SK-N-SH (cell line): ENCODE measurements at regions not wholly inside any gene's neighbourhood (a gene's known extent, or its start where the extent isn't known, plus 50 kb on each side); places are given as distances from the start of the nearest gene placed in this dataset.
"Not testable (repeated sequence)": the region's sequence is repeated elsewhere in the genome, so short reads cannot be mapped to it uniquely, and the experiment has no call there.

Source experiments
- CTCF ChIA-PET: fragments of 300-600, 350-600 bp; formaldehyde crosslinking; extraction: SDS; loops from one replicate; lab custom pipeline; 2021; lab: Yijun Ruan, JAX
- POLR2A ChIA-PET: fragments of 350-600 bp; sonication (Branson Sonifier 250); formaldehyde crosslinking; extraction: SDS; loops from one replicate; lab custom pipeline; 2020; ENCODE audit warnings: antibody characterized with exemption, inconsistent platforms; lab: Yijun Ruan, JAX
- DNase-seq: peaks from one replicate; pipeline ENCODE4 v3.0.0; 2012
- H2AFZ ChIP-seq: fragments of 200-600 bp; sonication (generic); 2 replicates; pipeline ENCODE4 v1.8.1; 2016; ENCODE audit warnings: antibody characterized with exemption, mild to moderate bottlenecking, low read depth
- H3F3A ChIP-seq: fragments of 200-600 bp; sonication (generic); replicated peaks from 2 replicates; pipeline ENCODE3; 2016; ENCODE audit warnings: antibody characterized with exemption, mild to moderate bottlenecking; ENCODE audit not compliant: insufficient read depth
- H3K27ac ChIP-seq, 2 experiments: fragments of 200-500 bp in 1 of 2; fragments of 200-600 bp in 1 of 2; sonication (Bioruptor generic) in 1 of 2; sonication (generic), shearing (Covaris generic) in 1 of 2; 2 replicates each; pipeline versions ENCODE4 v1.5.1 to v1.6.1; 2014 to 2016; ENCODE audit warnings: low read depth in 2 of 2, inconsistent platforms in 1 of 2, low read length in 1 of 2, mild to moderate bottlenecking in 1 of 2, mixed read lengths in 1 of 2
- H3K27me3 ChIP-seq: fragments of 200-600 bp; sonication (generic), shearing (Covaris generic); 2 replicates; pipeline ENCODE4 v1.6.1; 2016; ENCODE audit warnings: mixed run types; ENCODE audit not compliant: insufficient read depth
- H3K36me3 ChIP-seq, 2 experiments: fragments of 200-500 bp in 1 of 2; fragments of 200-600 bp in 1 of 2; sonication (Bioruptor generic) in 1 of 2; sonication (generic) in 1 of 2; replicated peaks in 1 of 2; 2 replicates each; pipeline versions ENCODE3 to v1.5.1; 2014 to 2016; ENCODE audit warnings: low read length in 1 of 2, mild to moderate bottlenecking in 1 of 2; ENCODE audit not compliant: insufficient read depth in 2 of 2, control insufficient read depth in 1 of 2
- H3K4me1 ChIP-seq, 2 experiments: fragments of 200-500 bp in 1 of 2; fragments of 200-600 bp in 1 of 2; sonication (Bioruptor generic) in 1 of 2; sonication (generic), shearing (Covaris generic) in 1 of 2; 2 replicates each; pipeline versions ENCODE4 v1.5.1 to v1.6.1; 2014 to 2016; ENCODE audit warnings: low read depth in 1 of 2, low read length in 1 of 2, mixed run types in 1 of 2; ENCODE audit not compliant: insufficient read depth in 2 of 2, control insufficient read depth in 1 of 2
- H3K4me2 ChIP-seq: fragments of 200-600 bp; sonication (generic), shearing (Covaris generic); 2 replicates; pipeline ENCODE4 v1.6.1; 2017; ENCODE audit warnings: mixed run types
- H3K4me3 ChIP-seq, 2 experiments: fragments of 200-500 bp in 1 of 2; fragments of 200-600 bp in 1 of 2; sonication (Bioruptor generic) in 1 of 2; sonication (generic), shearing (Covaris generic) in 1 of 2; 2 replicates each; pipeline versions ENCODE4 v1.5.1 to v1.8.1; 2014 to 2016; ENCODE audit warnings: low read depth in 2 of 2, inconsistent platforms in 1 of 2, low read length in 1 of 2, mild to moderate bottlenecking in 1 of 2, mixed read lengths in 1 of 2, moderate library complexity in 1 of 2
- H3K79me2 ChIP-seq: fragments of 200-600 bp; sonication (generic); 2 replicates; pipeline ENCODE4 v1.8.1; 2017; ENCODE audit warnings: mild to moderate bottlenecking; ENCODE audit not compliant: insufficient read depth
- H3K9ac ChIP-seq: fragments of 200-600 bp; sonication (generic); 2 replicates; pipeline ENCODE4 v1.6.1; 2017; ENCODE audit warnings: mixed run types
- H3K9me2 ChIP-seq: fragments of 200-600 bp; sonication (generic); 2 replicates; pipeline ENCODE4 v1.6.1; 2017; ENCODE audit warnings: mixed run types
- H3K9me3 ChIP-seq: fragments of 200-600 bp; sonication (generic); 2 replicates; pipeline ENCODE4 v1.6.1; 2017; ENCODE audit warnings: mixed run types, mild to moderate bottlenecking, moderate library complexity
- H4K20me1 ChIP-seq: fragments of 200-600 bp; sonication (generic); 2 replicates; pipeline ENCODE4 v1.6.1; 2017; ENCODE audit warnings: mild to moderate bottlenecking, mixed run types; ENCODE audit not compliant: insufficient read depth
- CHD2 ChIP-seq: fragments of 150-350 bp; IDR thresholded peaks from 2 replicates; pipeline ENCODE4 v1.6.1; 2018; ENCODE audit warnings: low read length; ENCODE audit not compliant: partially characterized antibody
- EP300 ChIP-seq, 2 experiments: IDR thresholded peaks; 2 replicates each; pipeline versions ENCODE4 v1.4.0 to v1.6.1; 2012; ENCODE audit warnings: borderline replicate concordance in 1 of 2, low read depth in 1 of 2, low read length in 1 of 2
- FOXM1 ChIP-seq: IDR thresholded peaks from 2 replicates; pipeline ENCODE4 v1.4.0; 2012; ENCODE audit warnings: low read depth, mild to moderate bottlenecking
- JUND ChIP-seq: IDR thresholded peaks from 2 replicates; pipeline ENCODE4 v1.4.0; 2012
- MEF2A ChIP-seq: IDR thresholded peaks from 2 replicates; pipeline ENCODE4 v1.4.0; 2012; ENCODE audit warnings: low read depth, borderline replicate concordance
- RCOR1 ChIP-seq: fragments of 150-350 bp; IDR thresholded peaks from 2 replicates; pipeline ENCODE4 v1.6.1; 2017; ENCODE audit warnings: antibody characterized with exemption, low read length
- RFX5 ChIP-seq: IDR thresholded peaks from 2 replicates; pipeline ENCODE4 v1.6.1; 2012; ENCODE audit warnings: mild to moderate bottlenecking, improper control_type of control experiment, low read length
- RXRA ChIP-seq: IDR thresholded peaks from 2 replicates; pipeline ENCODE4 v1.4.0; 2012; ENCODE audit warnings: low read depth, mild to moderate bottlenecking, borderline replicate concordance
- ZBTB33 ChIP-seq: IDR thresholded peaks from 2 replicates; pipeline ENCODE4 v1.4.0; 2012; ENCODE audit warnings: low read depth, borderline replicate concordance
- WGBS: methylation state at CpG from one replicate; pipeline ENCODE4 v1.1.6; 2017; ENCODE audit warnings: low lambda C conversion rate; 5-methylcytosine and 5-hydroxymethylcytosine counted together
- TF ChIP-seq, protein P1 (sequence below): fragments of 200-600 bp; sonication (generic); IDR thresholded peaks from 2 replicates; pipeline ENCODE4 v1.6.1; 2017; ENCODE audit warnings: antibody characterized with exemption, mild to moderate bottlenecking, moderate library complexity
- TF ChIP-seq, protein P2 (sequence below): IDR thresholded peaks from 2 replicates; pipeline ENCODE4 v1.4.0; 2012; ENCODE audit warnings: low read depth, borderline replicate concordance

DNA sequence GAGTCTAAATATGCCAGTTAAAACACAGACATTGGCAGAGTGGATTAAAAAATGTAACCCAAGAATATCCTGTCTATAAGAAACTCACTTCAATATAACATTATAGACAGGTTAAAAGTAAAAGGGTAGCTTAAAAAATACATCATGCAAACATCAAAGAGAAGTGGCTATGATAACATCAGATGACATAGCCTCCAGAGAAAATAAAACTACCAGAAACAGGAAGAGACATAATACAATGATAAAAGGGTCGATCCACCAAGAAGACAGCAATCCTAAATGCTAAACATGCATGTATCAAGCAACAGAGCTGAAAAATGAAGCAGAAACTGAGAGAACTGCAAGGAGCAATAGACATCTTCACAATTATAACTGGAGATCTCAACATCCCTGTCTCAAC is 190.2 kb upstream of the NR5A2 start:
- POLR2A ChIA-PET, result no interaction called here

GRCh38 chr1:199839608-199840007 is 187.9 kb upstream of the NR5A2 start:
- WGBS, result 85% methylated on average over 8 of the region's 8 CpGs
- H3K79me2 ChIP-seq, H2AFZ ChIP-seq, H3K4me1 ChIP-seq, H3K4me2 ChIP-seq, H3K9me3 ChIP-seq, DNase-seq, H3K9ac ChIP-seq, H3K9me2 ChIP-seq, H3K27ac ChIP-seq, H3K4me3 ChIP-seq, H4K20me1 ChIP-seq, H3K27me3 ChIP-seq, H3F3A ChIP-seq, H3K36me3 ChIP-seq: not testable (repeated sequence)
- CTCF ChIA-PET, result interaction anchor here (1.0 kb wide), 1 partner anchor 10 kb away, joined by 3 read pairs; no protein-coding TSS in a partner anchor
- POLR2A ChIA-PET, result interaction anchor here (0.6 kb wide), 1 partner anchor 175 kb away, joined by 4 read pairs; no protein-coding TSS in a partner anchor

More for the DNA sequence above, 190.2 kb upstream of the NR5A2 start:
- CTCF ChIA-PET, result no interaction called here
- H3K4me2 ChIP-seq, result no peak overlapping the region
- H3K9me3 ChIP-seq, result no peaks in the 10 kb centered on the region
- H4K20me1 ChIP-seq, result no peaks in the 10 kb centered on the region
- no peaks in the 10 kb centered on the region for H3K9me2 ChIP-seq
- H3K27me3 ChIP-seq, result no peaks in the 10 kb centered on the region
- H3K4me1 ChIP-seq, result no peaks in the 10 kb centered on the region; a peak in 1 of 4 replicates
- H3K27ac ChIP-seq, result no peak overlapping the region
- WGBS, result 14% methylated on average over 1 of the region's 1 CpG
- H3K79me2 ChIP-seq, result no peaks in the 10 kb centered on the region; the same call in 1 of the 2 replicates
- no peaks in the 10 kb centered on the region for H3K36me3 ChIP-seq
- H3F3A ChIP-seq, result no peaks in the 10 kb centered on the region
- TF ChIP-seq RXRA, result no peak
- TF ChIP-seq, all 33 proteins: peak for 0
- H3K9ac ChIP-seq, result no peak overlapping the region
- DNase-seq, result no peak
- no peak overlapping the region for H3K4me3 ChIP-seq
- no peak overlapping the region for H2AFZ ChIP-seq

DNA sequence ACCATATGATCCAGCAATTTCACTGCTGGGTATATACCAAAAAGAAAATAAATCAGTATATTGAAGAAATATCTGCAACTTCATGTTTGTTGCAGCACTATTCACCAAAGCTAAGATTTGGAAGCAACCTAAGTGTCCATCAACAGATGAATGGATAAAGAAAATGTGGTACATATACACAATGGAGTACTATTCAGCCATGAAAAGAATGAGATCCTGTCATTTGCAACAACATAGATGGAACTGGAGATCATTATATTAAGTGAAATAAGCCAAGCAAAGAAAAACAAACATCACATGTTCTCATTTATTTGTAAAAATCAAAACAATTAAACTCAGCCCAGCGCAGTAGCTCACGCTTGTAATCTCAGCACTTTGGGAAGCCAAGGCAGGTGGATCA is 184.4 kb upstream of the NR5A2 start:
- H3K36me3 ChIP-seq, H3K4me2 ChIP-seq, H4K20me1 ChIP-seq, CTCF ChIA-PET, H3K27ac ChIP-seq, DNase-seq, POLR2A ChIA-PET, H3K79me2 ChIP-seq, H3K4me3 ChIP-seq, H3K27me3 ChIP-seq, H3K9ac ChIP-seq, H3K4me1 ChIP-seq, H3K9me2 ChIP-seq, H3F3A ChIP-seq, H2AFZ ChIP-seq, H3K9me3 ChIP-seq: not testable (repeated sequence)
- 85% methylated on average over 2 of the region's 2 CpGs for WGBS

GRCh38 chr1:199843861-199844260 is 183.6 kb upstream of the NR5A2 start:
- POLR2A ChIA-PET, result no interaction called here
- H3K27me3 ChIP-seq, result no peaks in the 10 kb centered on the region
- H3K9me2 ChIP-seq, result no peaks in the 10 kb centered on the region
- no peak overlapping the region for H3K9ac ChIP-seq
- H4K20me1 ChIP-seq, result no peaks in the 10 kb centered on the region
- 4% methylated on average over 2 of the region's 2 CpGs for WGBS
- H3K9me3 ChIP-seq, result no peaks in the 10 kb centered on the region
- no peak overlapping the region for H3K4me3 ChIP-seq
- no peak overlapping the region for H3K4me2 ChIP-seq
- H3K79me2 ChIP-seq, result no peaks in the 10 kb centered on the region; the same call in 1 of the 2 replicates
- no peak overlapping the region for H2AFZ ChIP-seq
- H3K4me1 ChIP-seq, result no peaks in the 10 kb centered on the region; a peak in 1 of 4 replicates
- CTCF ChIA-PET, result interaction anchor here (1.3 kb wide), 1 partner anchor 12 kb away, joined by 3 read pairs; no protein-coding TSS in a partner anchor
- no peak for DNase-seq
- H3K36me3 ChIP-seq, result no peaks in the 10 kb centered on the region
- H3F3A ChIP-seq, result no peaks in the 10 kb centered on the region
- no peak overlapping the region for H3K27ac ChIP-seq
- TF ChIP-seq ZBTB33, result no peak
- TF ChIP-seq, protein P1, sequence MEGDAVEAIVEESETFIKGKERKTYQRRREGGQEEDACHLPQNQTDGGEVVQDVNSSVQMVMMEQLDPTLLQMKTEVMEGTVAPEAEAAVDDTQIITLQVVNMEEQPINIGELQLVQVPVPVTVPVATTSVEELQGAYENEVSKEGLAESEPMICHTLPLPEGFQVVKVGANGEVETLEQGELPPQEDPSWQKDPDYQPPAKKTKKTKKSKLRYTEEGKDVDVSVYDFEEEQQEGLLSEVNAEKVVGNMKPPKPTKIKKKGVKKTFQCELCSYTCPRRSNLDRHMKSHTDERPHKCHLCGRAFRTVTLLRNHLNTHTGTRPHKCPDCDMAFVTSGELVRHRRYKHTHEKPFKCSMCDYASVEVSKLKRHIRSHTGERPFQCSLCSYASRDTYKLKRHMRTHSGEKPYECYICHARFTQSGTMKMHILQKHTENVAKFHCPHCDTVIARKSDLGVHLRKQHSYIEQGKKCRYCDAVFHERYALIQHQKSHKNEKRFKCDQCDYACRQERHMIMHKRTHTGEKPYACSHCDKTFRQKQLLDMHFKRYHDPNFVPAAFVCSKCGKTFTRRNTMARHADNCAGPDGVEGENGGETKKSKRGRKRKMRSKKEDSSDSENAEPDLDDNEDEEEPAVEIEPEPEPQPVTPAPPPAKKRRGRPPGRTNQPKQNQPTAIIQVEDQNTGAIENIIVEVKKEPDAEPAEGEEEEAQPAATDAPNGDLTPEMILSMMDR, result no peak
- TF ChIP-seq MEF2A, result no peak
- TF ChIP-seq, protein P2, sequence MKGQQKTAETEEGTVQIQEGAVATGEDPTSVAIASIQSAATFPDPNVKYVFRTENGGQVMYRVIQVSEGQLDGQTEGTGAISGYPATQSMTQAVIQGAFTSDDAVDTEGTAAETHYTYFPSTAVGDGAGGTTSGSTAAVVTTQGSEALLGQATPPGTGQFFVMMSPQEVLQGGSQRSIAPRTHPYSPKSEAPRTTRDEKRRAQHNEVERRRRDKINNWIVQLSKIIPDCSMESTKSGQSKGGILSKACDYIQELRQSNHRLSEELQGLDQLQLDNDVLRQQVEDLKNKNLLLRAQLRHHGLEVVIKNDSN, result no peak
- no peak for TF ChIP-seq RFX5
- TF ChIP-seq RCOR1, result no peak
- TF ChIP-seq EP300 (IDR thresholded peaks at IDR 0.05; ENCODE audit: borderline replicate concordance in 1 of 2, low read depth in 1 of 2, low read length in 1 of 2), result no peak
- no peak for TF ChIP-seq CHD2
- no peak for TF ChIP-seq FOXM1
- TF ChIP-seq JUND, result no peak
